ENCODE measurements at regions not wholly inside any gene's neighbourhood (a gene's known extent, or its start where the extent isn't known, plus 50 kb on each side); places are given as distances from the start of the nearest gene placed in this dataset.
A peak's percentile ranks its signal among the peaks of the same experiment; 100 is the strongest.

GRCh38 chr10:117454502-117454901 is 79.3 kb upstream of the PDZD8 start (continued):
- TF ChIP-seq ZNF407 (IDR thresholded peaks at IDR 0.05; ENCODE audit: low read depth) (no peak), MECOM (CRISPR knock-in tag; IDR thresholded peaks at IDR 0.05) (no peak), ZBTB17 (CRISPR knock-in tag; IDR thresholded peaks at IDR 0.05) (no peak), DNMT1 (IDR thresholded peaks at IDR 0.05) (no peak), ELF2 (CRISPR knock-in tag; IDR thresholded peaks at IDR 0.05) (no peak), NR2C2 (CRISPR knock-in tag; IDR thresholded peaks at IDR 0.05) (no peak), NR2C2 (tag; IDR thresholded peaks at IDR 0.05) (peak; percentile 35; the same call in 1 of the 2 replicates), CEBPG (CRISPR knock-in tag; IDR thresholded peaks at IDR 0.05) (peak; percentile 47; the same call in 1 of the 2 replicates), CEBPG (tag; conservative IDR thresholded peaks at IDR 0.05 in 1 of 2, IDR thresholded peaks at IDR 0.05 in 1 of 2) (peak; percentile 81 to 91), FOSL1 (tag; conservative IDR thresholded peaks at IDR 0.05) (no peak), E4F1 (CRISPR knock-in tag; IDR thresholded peaks at IDR 0.05; ENCODE audit: borderline replicate concordance) (no peak), CC2D1A (IDR thresholded peaks at IDR 0.05) (no peak), ESRRA (IDR thresholded peaks at IDR 0.05; ENCODE audit: borderline replicate concordance, low read depth) (peak; percentile 54; the same call in 1 of the 2 replicates), RBM39 (optimal IDR thresholded peaks at IDR 0.05; ENCODE audit: low read depth, low read length) (no peak), TFAP4 (CRISPR knock-in tag; IDR thresholded peaks at IDR 0.05; ENCODE audit: borderline replicate concordance) (no peak), NFATC3 (IDR thresholded peaks at IDR 0.05) (no peak), ARID2 (IDR thresholded peaks at IDR 0.05) (no peak), NCOA2 (IDR thresholded peaks at IDR 0.05; ENCODE audit: partially characterized antibody in 2 of 2) (no peak)

Data from K562 (cell line).